ENCODE measurements at regions not wholly inside any gene's neighbourhood (a gene's known extent, or its start where the extent isn't known, plus 50 kb on each side); places are given as distances from the start of the nearest gene placed in this dataset.

- no peaks in the 10 kb centered on the region for H3K36me3 ChIP-seq
- TF ChIP-seq, protein P1, sequence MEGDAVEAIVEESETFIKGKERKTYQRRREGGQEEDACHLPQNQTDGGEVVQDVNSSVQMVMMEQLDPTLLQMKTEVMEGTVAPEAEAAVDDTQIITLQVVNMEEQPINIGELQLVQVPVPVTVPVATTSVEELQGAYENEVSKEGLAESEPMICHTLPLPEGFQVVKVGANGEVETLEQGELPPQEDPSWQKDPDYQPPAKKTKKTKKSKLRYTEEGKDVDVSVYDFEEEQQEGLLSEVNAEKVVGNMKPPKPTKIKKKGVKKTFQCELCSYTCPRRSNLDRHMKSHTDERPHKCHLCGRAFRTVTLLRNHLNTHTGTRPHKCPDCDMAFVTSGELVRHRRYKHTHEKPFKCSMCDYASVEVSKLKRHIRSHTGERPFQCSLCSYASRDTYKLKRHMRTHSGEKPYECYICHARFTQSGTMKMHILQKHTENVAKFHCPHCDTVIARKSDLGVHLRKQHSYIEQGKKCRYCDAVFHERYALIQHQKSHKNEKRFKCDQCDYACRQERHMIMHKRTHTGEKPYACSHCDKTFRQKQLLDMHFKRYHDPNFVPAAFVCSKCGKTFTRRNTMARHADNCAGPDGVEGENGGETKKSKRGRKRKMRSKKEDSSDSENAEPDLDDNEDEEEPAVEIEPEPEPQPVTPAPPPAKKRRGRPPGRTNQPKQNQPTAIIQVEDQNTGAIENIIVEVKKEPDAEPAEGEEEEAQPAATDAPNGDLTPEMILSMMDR (IDR thresholded peaks at IDR 0.05) = no peak
- TF ChIP-seq POLR2AphosphoS5 (IDR thresholded peaks at IDR 0.05) (no peak), EP300 (IDR thresholded peaks at IDR 0.05) (no peak), POLR2A (IDR thresholded peaks at IDR 0.05) (no peak)
- intact Hi-C loops (cut with DNase I) = no loop called here
- H3K27me3 ChIP-seq = no peaks in the 10 kb centered on the region
- no peaks in the 10 kb centered on the region for H3K4me1 ChIP-seq
- 35 to 64% methylated on average over 4 of the region's 4 CpGs for WGBS, 2 donors
- no peaks in the 10 kb centered on the region for H3K9me3 ChIP-seq
- no peak for DNase-seq
- H3K4me3 ChIP-seq = no peak overlapping the region
- H3K27ac ChIP-seq = no peak overlapping the region
These were observed 741.1 kb downstream of the DIAPH3 start for GRCh38 chr13:59422646-59423045.

GRCh38 chr13:59423708-59424340 is 739.9 kb downstream of the DIAPH3 start:
- WGBS, 2 donors = 79 to 83% methylated on average over 4 of the region's 4 CpGs
- Histone ChIP-seq H3K27me3 (no peaks in the 10 kb centered on the region), H3K36me3 (no peaks in the 10 kb centered on the region), H3K27ac (no peak overlapping the region), H3K4me3 (no peak overlapping the region), H3K9me3 (no peaks in the 10 kb centered on the region), H3K4me1 (no peaks in the 10 kb centered on the region)
- no peak for DNase-seq
- intact Hi-C loops (cut with DNase I) = no loop called here
- TF ChIP-seq EP300 (IDR thresholded peaks at IDR 0.05) (no peak), POLR2A (IDR thresholded peaks at IDR 0.05) (no peak), POLR2AphosphoS5 (IDR thresholded peaks at IDR 0.05) (no peak)
- TF ChIP-seq, protein P1 (IDR thresholded peaks at IDR 0.05) = no peak

GRCh38 chr13:59424661-59425060 is 739.1 kb downstream of the DIAPH3 start:
- no peaks in the 10 kb centered on the region for H3K4me1 ChIP-seq
- no peak overlapping the region for H3K27ac ChIP-seq
- DNase-seq = no peak
- 82 to 86% methylated on average over 2 of the region's 2 CpGs for WGBS, 2 donors
- no peaks in the 10 kb centered on the region for H3K9me3 ChIP-seq
- no peaks in the 10 kb centered on the region for H3K27me3 ChIP-seq
- intact Hi-C loops (cut with DNase I) = no loop called here
- H3K4me3 ChIP-seq = no peak overlapping the region
- TF ChIP-seq, protein P1 (IDR thresholded peaks at IDR 0.05) = no peak
- TF ChIP-seq EP300 (IDR thresholded peaks at IDR 0.05) = no peak
- no peak for TF ChIP-seq POLR2A (IDR thresholded peaks at IDR 0.05)
- no peak for TF ChIP-seq POLR2AphosphoS5 (IDR thresholded peaks at IDR 0.05)
- no peaks in the 10 kb centered on the region for H3K36me3 ChIP-seq

GRCh38 chr13:59425211-59425741 is 738.5 kb downstream of the DIAPH3 start:
- 58 to 78% methylated on average over 4 of the region's 4 CpGs for WGBS, 2 donors
- Histone ChIP-seq H3K4me1 (no peaks in the 10 kb centered on the region), H3K27me3 (no peaks in the 10 kb centered on the region), H3K36me3 (no peaks in the 10 kb centered on the region), H3K27ac (no peak overlapping the region), H3K9me3 (no peaks in the 10 kb centered on the region), H3K4me3 (no peak overlapping the region)
- DNase-seq = no peak
- intact Hi-C loops (cut with DNase I) = no loop called here
- TF ChIP-seq POLR2A (IDR thresholded peaks at IDR 0.05) (no peak), EP300 (IDR thresholded peaks at IDR 0.05) (no peak), POLR2AphosphoS5 (IDR thresholded peaks at IDR 0.05) (no peak)
- TF ChIP-seq, protein P1 (IDR thresholded peaks at IDR 0.05) = no peak

DNA sequence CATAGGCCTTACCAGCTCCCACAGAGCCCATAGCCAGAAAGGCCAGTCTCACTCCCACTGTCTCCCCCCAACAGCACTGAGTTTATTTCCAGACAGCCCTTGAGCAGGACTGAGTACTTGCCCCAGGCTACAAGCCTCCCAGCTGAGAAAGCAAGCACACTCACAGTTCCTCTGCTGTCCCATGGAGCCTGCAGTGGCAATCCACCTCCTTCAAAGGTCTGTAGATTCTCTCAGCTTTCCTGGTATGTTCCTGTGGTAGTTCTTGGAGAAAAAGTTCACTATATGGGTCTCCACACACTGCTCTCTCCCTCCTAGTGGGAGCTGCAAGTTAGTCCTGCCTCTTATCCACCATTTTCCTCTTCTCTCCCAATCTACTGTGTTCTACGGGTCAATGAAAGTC is 728.7 kb downstream of the DIAPH3 start:
- Histone ChIP-seq H3K9me3 (peaks cover 0 to 10% (median 0%) of the 10 kb centered on the region in 4 donors), H3K4me3 (no peak overlapping the region), H3K36me3 (no peaks in the 10 kb centered on the region), H3K4me1 (no peaks in the 10 kb centered on the region), H3K27me3 (no peaks in the 10 kb centered on the region), H3K27ac (no peak overlapping the region)
- intact Hi-C loops (cut with DNase I) = no loop called here
- WGBS, 2 donors = 83 to 100% methylated on average over 1 of the region's 1 CpG
- DNase-seq = no peak
- TF ChIP-seq, protein P1 (IDR thresholded peaks at IDR 0.05) = no peak
- TF ChIP-seq POLR2AphosphoS5 (IDR thresholded peaks at IDR 0.05) (no peak), EP300 (IDR thresholded peaks at IDR 0.05) (no peak), POLR2A (IDR thresholded peaks at IDR 0.05) (no peak)

All from sigmoid colon (tissue), 6 donors.